ENCODE measurements at regions not wholly inside any gene's neighbourhood (a gene's known extent, or its start where the extent isn't known, plus 50 kb on each side); places are given as distances from the start of the nearest gene placed in this dataset.

DNA sequence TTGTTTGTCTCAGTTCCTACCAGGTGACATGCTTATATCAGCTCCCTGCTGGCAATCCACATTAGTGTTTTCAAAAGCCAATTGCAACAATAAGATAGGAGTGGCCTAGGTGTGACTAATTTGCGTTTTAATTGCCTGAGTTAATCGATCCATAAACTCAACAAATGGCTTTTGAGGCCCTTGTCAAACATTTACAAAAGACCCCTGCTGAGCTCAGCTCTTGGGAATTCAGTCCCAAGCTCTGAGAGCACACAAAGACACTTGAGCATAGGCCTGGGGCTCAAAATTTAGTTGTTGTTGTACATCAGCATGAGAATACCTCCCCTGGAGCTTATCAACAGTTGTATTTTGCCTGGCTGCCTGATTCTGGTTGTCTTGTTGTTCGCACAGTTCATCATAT, 1134.4 kb upstream of the TSPY4 start:
- Histone ChIP-seq H3K9me3 (no peaks in the 10 kb centered on the region), H3K27ac (no peak overlapping the region), H3K4me3 (no peak overlapping the region), H3K4me1 (no peaks in the 10 kb centered on the region), H3K27me3 (no peaks in the 10 kb centered on the region), H3K36me3 (replicated peaks in 1 of 2; ENCODE audit: insufficient read depth in 1 of 2, low read depth in 2 of 2) (no peaks in the 10 kb centered on the region)
- 22 to 29% methylated on average over 3 of the region's 3 CpGs for WGBS, 2 donors
- ATAC-seq (no peak), DNase-seq (no peak)
- TF ChIP-seq, protein P1, sequence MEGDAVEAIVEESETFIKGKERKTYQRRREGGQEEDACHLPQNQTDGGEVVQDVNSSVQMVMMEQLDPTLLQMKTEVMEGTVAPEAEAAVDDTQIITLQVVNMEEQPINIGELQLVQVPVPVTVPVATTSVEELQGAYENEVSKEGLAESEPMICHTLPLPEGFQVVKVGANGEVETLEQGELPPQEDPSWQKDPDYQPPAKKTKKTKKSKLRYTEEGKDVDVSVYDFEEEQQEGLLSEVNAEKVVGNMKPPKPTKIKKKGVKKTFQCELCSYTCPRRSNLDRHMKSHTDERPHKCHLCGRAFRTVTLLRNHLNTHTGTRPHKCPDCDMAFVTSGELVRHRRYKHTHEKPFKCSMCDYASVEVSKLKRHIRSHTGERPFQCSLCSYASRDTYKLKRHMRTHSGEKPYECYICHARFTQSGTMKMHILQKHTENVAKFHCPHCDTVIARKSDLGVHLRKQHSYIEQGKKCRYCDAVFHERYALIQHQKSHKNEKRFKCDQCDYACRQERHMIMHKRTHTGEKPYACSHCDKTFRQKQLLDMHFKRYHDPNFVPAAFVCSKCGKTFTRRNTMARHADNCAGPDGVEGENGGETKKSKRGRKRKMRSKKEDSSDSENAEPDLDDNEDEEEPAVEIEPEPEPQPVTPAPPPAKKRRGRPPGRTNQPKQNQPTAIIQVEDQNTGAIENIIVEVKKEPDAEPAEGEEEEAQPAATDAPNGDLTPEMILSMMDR (IDR thresholded peaks at IDR 0.05), result no peak
- TF ChIP-seq POLR2A (IDR thresholded peaks at IDR 0.05), result no peak
- intact Hi-C loops (cut with DNase I), result no loop called here

- Histone ChIP-seq H3K9me3 (no peaks in the 10 kb centered on the region), H3K4me1 (no peaks in the 10 kb centered on the region), H3K36me3 (replicated peaks in 1 of 2; ENCODE audit: insufficient read depth in 1 of 2, low read depth in 2 of 2) (no peaks in the 10 kb centered on the region), H3K27me3 (no peaks in the 10 kb centered on the region), H3K4me3 (no peak overlapping the region), H3K27ac (no peak overlapping the region)
- intact Hi-C loops (cut with DNase I), result no loop called here
- DNase-seq, result peak in 1 of 4 donors; percentile 3
- ATAC-seq, result no peak
- WGBS, 2 donors, result 46 to 52% methylated on average over 7 to 8 of the region's 8 CpGs
- TF ChIP-seq POLR2A (IDR thresholded peaks at IDR 0.05), result no peak
- TF ChIP-seq, protein P1 (IDR thresholded peaks at IDR 0.05), result no peak
Observed at GRCh38 chrY:8241144-8241543, 1096.1 kb upstream of the TSPY4 start.

DNA sequence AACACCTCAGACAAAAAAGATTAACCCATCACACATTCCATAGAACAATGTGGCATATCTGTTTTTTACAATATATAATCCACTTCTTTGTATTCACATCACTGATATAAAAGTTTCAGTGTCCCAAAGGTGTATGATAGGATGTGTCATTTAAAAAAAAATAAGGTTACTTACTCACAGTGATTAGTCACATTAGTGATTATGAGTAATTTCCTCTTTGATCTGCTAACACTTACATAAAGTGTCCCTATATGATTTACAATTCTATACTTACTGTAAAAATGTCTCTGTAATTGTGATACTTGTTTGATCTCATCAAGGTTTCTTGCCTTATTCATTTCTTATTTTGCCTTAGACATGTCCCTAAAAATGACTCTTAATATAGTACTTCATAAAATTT, 1063.5 kb upstream of the TSPY4 start:
- no peak for ATAC-seq
- H3K36me3 ChIP-seq (replicated peaks in 1 of 2; ENCODE audit: insufficient read depth in 1 of 2, low read depth in 2 of 2), result no peaks in the 10 kb centered on the region
- no peak overlapping the region for H3K4me3 ChIP-seq
- no peak for DNase-seq
- intact Hi-C loops (cut with DNase I), result no loop called here
- H3K27me3 ChIP-seq, result no peaks in the 10 kb centered on the region
- no peaks in the 10 kb centered on the region for H3K9me3 ChIP-seq
- no peaks in the 10 kb centered on the region for H3K4me1 ChIP-seq
- TF ChIP-seq POLR2A (IDR thresholded peaks at IDR 0.05), result no peak
- TF ChIP-seq, protein P1 (IDR thresholded peaks at IDR 0.05), result no peak
- no peak overlapping the region for H3K27ac ChIP-seq

GRCh38 chrY:8305021-8305420, 1032.2 kb upstream of the TSPY4 start:
- H3K27ac ChIP-seq, result no peak overlapping the region
- no peaks in the 10 kb centered on the region for H3K4me1 ChIP-seq
- ATAC-seq (no peak), DNase-seq (no peak)
- H3K36me3 ChIP-seq (replicated peaks in 1 of 2; ENCODE audit: insufficient read depth in 1 of 2, low read depth in 2 of 2), result no peaks in the 10 kb centered on the region
- no peaks in the 10 kb centered on the region for H3K27me3 ChIP-seq
- TF ChIP-seq, protein P1 (IDR thresholded peaks at IDR 0.05), result no peak
- TF ChIP-seq POLR2A (IDR thresholded peaks at IDR 0.05), result no peak
- H3K4me3 ChIP-seq, result no peak overlapping the region
- H3K9me3 ChIP-seq, result no peaks in the 10 kb centered on the region
- intact Hi-C loops (cut with DNase I), result no loop called here
- 67 to 87% methylated on average over 1 of the region's 1 CpG for WGBS, 2 donors

DNA sequence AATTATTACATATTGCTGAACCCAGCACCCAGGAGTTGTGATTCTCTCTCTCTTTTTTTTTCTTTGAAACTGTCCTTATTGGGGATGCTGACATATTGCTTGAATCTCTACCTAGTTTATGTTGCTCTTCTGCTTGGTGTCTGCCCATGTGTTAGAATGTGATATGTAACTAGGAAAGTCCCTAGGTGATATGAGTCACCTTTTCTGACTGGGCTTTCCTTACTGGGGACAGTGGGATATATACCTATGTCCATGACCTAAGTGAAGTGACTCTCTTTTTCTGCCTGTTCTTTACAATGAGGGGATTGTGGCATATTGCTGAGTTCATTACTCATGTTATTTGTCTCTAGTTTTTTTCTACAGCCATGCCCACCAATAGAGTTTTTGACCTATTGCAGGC, 1013.2 kb upstream of the TSPY4 start:
- H3K27ac ChIP-seq, result no peak overlapping the region
- TF ChIP-seq, protein P1 (IDR thresholded peaks at IDR 0.05), result no peak
- no peak for TF ChIP-seq POLR2A (IDR thresholded peaks at IDR 0.05)
- no peak overlapping the region for H3K4me3 ChIP-seq
- no peak for ATAC-seq
- H3K4me1 ChIP-seq, result no peaks in the 10 kb centered on the region
- no peaks in the 10 kb centered on the region for H3K27me3 ChIP-seq
- no peak for DNase-seq
- H3K36me3 ChIP-seq (replicated peaks in 1 of 2; ENCODE audit: insufficient read depth in 1 of 2, low read depth in 2 of 2), result no peaks in the 10 kb centered on the region
- H3K9me3 ChIP-seq, result no peaks in the 10 kb centered on the region
- intact Hi-C loops (cut with DNase I), result no loop called here

Data from body of pancreas (tissue), 4 donors.